Left ventricle myocardium inferior (tissue), 1 donor: ENCODE measurements at regions not wholly inside any gene's neighbourhood (a gene's known extent, or its start where the extent isn't known, plus 50 kb on each side); places are given as distances from the start of the nearest gene placed in this dataset.

Experiments
- DNase-seq: peaks from one replicate; pipeline ENCODE4 v3.0.0-alpha.2; 2020
- H3K27ac ChIP-seq: fragments of 200-600 bp; replicated peaks from 2 replicates; pipeline ENCODE4 v1.8.0; 2021
- H3K27me3 ChIP-seq: fragments of 200-600 bp; 2 replicates; pipeline ENCODE4 v1.8.0; 2021; ENCODE audit warnings: low read depth
- H3K36me3 ChIP-seq: fragments of 200-600 bp; 2 replicates; pipeline ENCODE4 v1.8.0; 2021
- H3K4me1 ChIP-seq: fragments of 200-600 bp; 2 replicates; pipeline ENCODE4 v1.8.0; 2021
- H3K4me3 ChIP-seq: fragments of 200-600 bp; 2 replicates; pipeline ENCODE4 v1.8.0; 2021; ENCODE audit warnings: mild to moderate bottlenecking, moderate library complexity
- H3K9me3 ChIP-seq: fragments of 200-600 bp; replicated peaks from 2 replicates; pipeline ENCODE4 v1.8.0; 2021
- CTCF ChIP-seq: fragments of 200-600 bp; IDR thresholded peaks from 2 replicates; pipeline ENCODE4 v1.8.0; 2021; ENCODE audit warnings: antibody characterized with exemption, mild to moderate bottlenecking, borderline replicate concordance
- intact Hi-C: fragments of 100-400 bp; cut with micrococcal nuclease; formaldehyde crosslinking; loops from one replicate; pipeline ENCODE4 v1.11.0; 2022
- donor health status: DM: no; HTN: yes; CAD: no; lungs with severe emphysema.

- intact Hi-C loops, result no loop called here
- H3K4me3 ChIP-seq, result no peak overlapping the region
- no peaks in the 10 kb centered on the region for H3K36me3 ChIP-seq
- H3K4me1 ChIP-seq, result no peaks in the 10 kb centered on the region
- no peak overlapping the region for H3K27ac ChIP-seq
- TF ChIP-seq CTCF, result no peak
- no peaks in the 10 kb centered on the region for H3K9me3 ChIP-seq
- no peaks in the 10 kb centered on the region for H3K27me3 ChIP-seq
- DNase-seq, result no peak
Measured at GRCh38 chr4:14043203-14043602, 415.7 kb upstream of the BOD1L1 start.

- TF ChIP-seq CTCF, result no peak
- no peak overlapping the region for H3K4me3 ChIP-seq
- no peak overlapping the region for H3K27ac ChIP-seq
- H3K9me3 ChIP-seq, result no peaks in the 10 kb centered on the region
- H3K4me1 ChIP-seq, result no peaks in the 10 kb centered on the region
- intact Hi-C loops, result no loop called here
- H3K36me3 ChIP-seq, result no peaks in the 10 kb centered on the region
- no peak for DNase-seq
- no peaks in the 10 kb centered on the region for H3K27me3 ChIP-seq
Measured at GRCh38 chr4:14046642-14047041, 419.1 kb upstream of the BOD1L1 start.

GRCh38 chr4:14047840-14048239 lies 420.3 kb upstream of the BOD1L1 start:
- no peak overlapping the region for H3K4me3 ChIP-seq
- H3K27me3 ChIP-seq, result no peaks in the 10 kb centered on the region
- H3K4me1 ChIP-seq, result no peaks in the 10 kb centered on the region
- no peak for TF ChIP-seq CTCF
- no peak for DNase-seq
- no peaks in the 10 kb centered on the region for H3K36me3 ChIP-seq
- intact Hi-C loops, result no loop called here
- H3K9me3 ChIP-seq, result no peaks in the 10 kb centered on the region
- H3K27ac ChIP-seq, result no peak overlapping the region

- Histone ChIP-seq H3K36me3 (no peaks in the 10 kb centered on the region), H3K27me3 (no peaks in the 10 kb centered on the region), H3K4me1 (no peaks in the 10 kb centered on the region), H3K4me3 (no peak overlapping the region), H3K27ac (no peak overlapping the region), H3K9me3 (no peaks in the 10 kb centered on the region)
- intact Hi-C loops, result no loop called here
- no peak for DNase-seq
- no peak for TF ChIP-seq CTCF
Measured at GRCh38 chr4:14049946-14050345, 422.4 kb upstream of the BOD1L1 start.

GRCh38 chr4:14053291-14053690 lies 425.8 kb upstream of the BOD1L1 start:
- no peak overlapping the region for H3K4me3 ChIP-seq
- no peak overlapping the region for H3K27ac ChIP-seq
- no peaks in the 10 kb centered on the region for H3K27me3 ChIP-seq
- no peaks in the 10 kb centered on the region for H3K36me3 ChIP-seq
- TF ChIP-seq CTCF, result no peak
- DNase-seq, result no peak
- no peaks in the 10 kb centered on the region for H3K4me1 ChIP-seq
- intact Hi-C loops, result no loop called here
- H3K9me3 ChIP-seq, result no peaks in the 10 kb centered on the region

- H3K27me3 ChIP-seq, result no peaks in the 10 kb centered on the region
- intact Hi-C loops, result no loop called here
- no peak for TF ChIP-seq CTCF
- no peaks in the 10 kb centered on the region for H3K9me3 ChIP-seq
- no peak overlapping the region for H3K4me3 ChIP-seq
- H3K36me3 ChIP-seq, result no peaks in the 10 kb centered on the region
- no peak for DNase-seq
- no peaks in the 10 kb centered on the region for H3K4me1 ChIP-seq
- no peak overlapping the region for H3K27ac ChIP-seq
Measured at GRCh38 chr4:14054391-14054790, 426.9 kb upstream of the BOD1L1 start.
